GM06990 (cell line): ENCODE measurements at regions not wholly inside any gene's neighbourhood (a gene's known extent, or its start where the extent isn't known, plus 50 kb on each side); places are given as distances from the start of the nearest gene placed in this dataset.
A peak's percentile ranks its signal among the peaks of the same experiment; 100 is the strongest.

Experiments used
- DNase-seq: peaks from one replicate; pipeline ENCODE4 v3.0.0-alpha.2; 2011; ENCODE audit not compliant: insufficient read length; ENCODE audit errors: extremely low read depth
- H3K27me3 ChIP-seq: replicated peaks from 2 replicates; pipeline ENCODE4 v1.6.0; 2011; ENCODE audit warnings: low read length; ENCODE audit not compliant: control insufficient read depth, insufficient read depth
- H3K36me3 ChIP-seq: 2 replicates; pipeline ENCODE4 v1.5.1; 2011; ENCODE audit warnings: low read length; ENCODE audit not compliant: control insufficient read depth, insufficient read depth
- H3K4me3 ChIP-seq: replicated peaks from 2 replicates; pipeline ENCODE4 v1.5.1; 2011; ENCODE audit warnings: low read depth, mild to moderate bottlenecking, control low read depth, low read length
- TF ChIP-seq, protein P1 (sequence below): IDR thresholded peaks from 2 replicates; pipeline ENCODE4 v1.5.1; 2011; ENCODE audit warnings: low read length, control low read depth, mild to moderate bottlenecking, inconsistent platforms; ENCODE audit not compliant: insufficient read depth, poor library complexity, severe bottlenecking

DNA sequence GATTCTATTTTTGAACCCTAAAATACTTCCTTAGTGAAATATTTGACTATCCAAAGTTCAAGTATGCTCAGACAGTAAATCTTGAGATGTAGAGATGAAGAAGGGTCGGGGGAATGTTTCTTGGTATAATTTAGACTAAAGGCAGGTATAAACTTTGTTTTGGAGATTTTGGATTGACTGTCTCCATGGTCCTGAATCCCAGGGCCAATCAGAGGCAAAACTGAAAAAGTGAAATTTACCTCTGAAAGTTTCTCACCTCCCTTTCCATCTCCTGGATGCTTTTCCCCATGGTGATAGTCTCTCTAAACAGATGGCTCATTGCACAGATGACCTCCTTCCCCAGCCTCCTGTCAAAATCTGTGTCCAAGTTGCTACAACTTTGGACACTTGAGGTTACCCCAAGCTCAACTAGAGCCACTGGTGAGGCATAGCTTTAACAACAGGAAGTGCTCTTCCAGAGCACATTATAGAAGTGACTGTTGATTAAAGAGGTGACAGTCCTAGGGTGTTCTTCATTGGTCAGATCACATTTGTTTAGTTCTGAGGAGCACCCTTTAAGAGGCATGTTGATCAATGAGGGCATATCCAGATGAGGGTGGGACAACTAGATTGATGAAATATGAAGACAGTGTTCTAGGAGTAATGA is 128.4 kb downstream of the AKAP11 start:
- H3K4me3 ChIP-seq, result no peak overlapping the region
- no peak for DNase-seq
- no peaks in the 10 kb centered on the region for H3K27me3 ChIP-seq
- TF ChIP-seq, protein P1, sequence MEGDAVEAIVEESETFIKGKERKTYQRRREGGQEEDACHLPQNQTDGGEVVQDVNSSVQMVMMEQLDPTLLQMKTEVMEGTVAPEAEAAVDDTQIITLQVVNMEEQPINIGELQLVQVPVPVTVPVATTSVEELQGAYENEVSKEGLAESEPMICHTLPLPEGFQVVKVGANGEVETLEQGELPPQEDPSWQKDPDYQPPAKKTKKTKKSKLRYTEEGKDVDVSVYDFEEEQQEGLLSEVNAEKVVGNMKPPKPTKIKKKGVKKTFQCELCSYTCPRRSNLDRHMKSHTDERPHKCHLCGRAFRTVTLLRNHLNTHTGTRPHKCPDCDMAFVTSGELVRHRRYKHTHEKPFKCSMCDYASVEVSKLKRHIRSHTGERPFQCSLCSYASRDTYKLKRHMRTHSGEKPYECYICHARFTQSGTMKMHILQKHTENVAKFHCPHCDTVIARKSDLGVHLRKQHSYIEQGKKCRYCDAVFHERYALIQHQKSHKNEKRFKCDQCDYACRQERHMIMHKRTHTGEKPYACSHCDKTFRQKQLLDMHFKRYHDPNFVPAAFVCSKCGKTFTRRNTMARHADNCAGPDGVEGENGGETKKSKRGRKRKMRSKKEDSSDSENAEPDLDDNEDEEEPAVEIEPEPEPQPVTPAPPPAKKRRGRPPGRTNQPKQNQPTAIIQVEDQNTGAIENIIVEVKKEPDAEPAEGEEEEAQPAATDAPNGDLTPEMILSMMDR, result no peak
- H3K36me3 ChIP-seq, result no peaks in the 10 kb centered on the region; the same call in 1 of the 2 replicates

DNA sequence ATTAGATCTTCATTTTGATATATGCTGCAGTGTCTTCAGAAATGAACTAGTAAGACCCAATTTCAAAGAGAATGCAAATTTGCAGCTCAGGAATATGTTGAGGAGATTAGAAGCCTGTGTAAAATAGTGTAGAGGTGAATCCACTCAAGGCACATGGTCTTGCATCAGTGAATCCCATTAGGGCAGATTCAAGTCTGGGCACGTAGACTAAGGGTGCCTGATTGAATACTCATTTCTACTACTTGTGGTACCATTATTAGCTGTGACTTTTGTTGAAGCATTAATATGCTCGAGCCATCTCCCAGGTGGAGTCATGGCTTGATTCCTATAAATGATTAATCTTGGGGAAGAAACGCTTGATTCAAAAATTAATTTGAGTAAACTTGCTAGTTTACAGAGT is 129.4 kb downstream of the AKAP11 start:
- no peaks in the 10 kb centered on the region for H3K27me3 ChIP-seq
- TF ChIP-seq, protein P1, result no peak
- no peak for DNase-seq
- H3K36me3 ChIP-seq, result no peaks in the 10 kb centered on the region; the same call in 1 of the 2 replicates
- no peak overlapping the region for H3K4me3 ChIP-seq

DNA sequence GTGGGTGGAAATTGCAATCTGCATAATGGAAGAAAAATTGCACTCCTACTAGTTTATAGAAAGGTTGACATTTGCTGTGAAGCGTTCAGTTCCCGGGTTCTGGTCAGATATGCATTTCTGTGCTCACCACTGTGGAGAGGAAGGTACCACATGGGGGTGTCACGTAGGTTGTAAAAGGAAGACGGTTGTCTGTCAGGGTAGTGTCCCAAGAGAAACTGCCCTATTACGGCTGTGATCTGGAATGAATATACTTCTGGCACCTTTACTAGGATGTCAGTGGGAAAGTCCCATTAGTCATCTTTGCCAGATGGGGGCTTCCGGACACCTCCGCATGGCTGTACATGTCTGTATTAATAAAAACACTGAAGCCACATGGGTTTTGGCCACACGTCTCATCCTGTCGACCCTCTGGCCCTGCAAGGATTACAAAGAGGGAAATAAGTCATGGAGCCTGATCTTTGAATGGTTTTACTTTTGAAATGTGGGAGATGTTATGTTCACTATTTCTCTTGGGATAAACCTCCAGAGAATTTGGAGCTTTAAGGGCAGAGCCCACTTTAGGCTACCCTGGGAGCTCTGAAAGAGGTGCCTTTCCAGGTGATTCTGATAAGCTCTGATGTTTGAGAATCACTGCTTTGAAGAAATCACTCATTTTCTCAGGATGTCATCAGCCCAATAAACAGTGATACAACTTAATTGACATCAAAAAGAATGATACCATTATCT is 133.9 kb downstream of the AKAP11 start:
- Histone ChIP-seq H3K27me3 (no peaks in the 10 kb centered on the region), H3K36me3 (no peaks in the 10 kb centered on the region; the same call in 1 of the 2 replicates), H3K4me3 (0 out of 2 replicates have a peak overlapping the region, but pooled peaks have one; percentile 0)
- peak; percentile 70 for DNase-seq
- TF ChIP-seq, protein P1, result no peak

DNA sequence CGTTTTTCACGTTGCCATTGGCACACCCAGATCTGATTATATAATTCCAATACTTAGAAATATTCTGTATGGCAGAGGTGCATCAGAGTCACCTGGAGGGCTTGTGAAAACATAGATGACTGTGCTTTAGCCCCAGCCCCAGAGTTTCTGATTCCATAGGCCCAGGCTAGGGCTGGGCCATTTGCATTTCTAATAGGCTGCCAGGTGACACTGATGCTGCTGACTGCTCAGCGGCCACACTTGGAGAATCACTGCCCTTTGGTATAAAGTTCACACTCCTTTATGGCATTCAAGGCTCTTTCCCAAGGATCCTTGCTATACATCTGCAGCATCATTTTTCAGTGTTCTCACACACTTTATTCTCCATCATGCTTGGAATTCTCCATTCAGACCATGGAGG is 137.1 kb downstream of the AKAP11 start:
- Histone ChIP-seq H3K27me3 (no peaks in the 10 kb centered on the region), H3K4me3 (no peak overlapping the region), H3K36me3 (no peaks in the 10 kb centered on the region)
- TF ChIP-seq, protein P1, result no peak
- no peak for DNase-seq

DNA sequence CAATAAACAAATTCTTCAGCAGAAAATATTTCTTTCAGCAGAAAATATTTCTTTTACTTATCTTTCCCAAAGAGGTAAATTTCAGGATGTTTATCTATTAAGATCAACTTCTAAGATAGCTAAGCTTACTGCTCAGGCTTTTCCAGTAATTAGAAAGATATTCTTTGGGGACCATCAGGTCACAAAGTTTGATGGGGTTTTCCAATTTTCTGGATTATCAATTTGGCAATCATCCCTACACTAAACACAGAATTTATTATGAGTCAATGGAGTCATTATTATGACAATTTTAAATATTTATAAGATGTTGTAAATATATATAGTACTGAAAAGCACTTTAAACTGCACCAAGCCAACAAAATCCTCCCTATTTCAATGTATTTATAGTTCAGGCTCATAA is 137.6 kb downstream of the AKAP11 start:
- TF ChIP-seq, protein P1, result no peak
- DNase-seq, result no peak
- H3K27me3 ChIP-seq, result no peaks in the 10 kb centered on the region
- H3K36me3 ChIP-seq, result no peaks in the 10 kb centered on the region
- H3K4me3 ChIP-seq, result no peak overlapping the region
